ENCODE measurements at regions not wholly inside any gene's neighbourhood (a gene's known extent, or its start where the extent isn't known, plus 50 kb on each side); places are given as distances from the start of the nearest gene placed in this dataset.
"Not testable (repeated sequence)": the region's sequence is repeated elsewhere in the genome, so short reads cannot be mapped to it uniquely, and the experiment has no call there.

DNA sequence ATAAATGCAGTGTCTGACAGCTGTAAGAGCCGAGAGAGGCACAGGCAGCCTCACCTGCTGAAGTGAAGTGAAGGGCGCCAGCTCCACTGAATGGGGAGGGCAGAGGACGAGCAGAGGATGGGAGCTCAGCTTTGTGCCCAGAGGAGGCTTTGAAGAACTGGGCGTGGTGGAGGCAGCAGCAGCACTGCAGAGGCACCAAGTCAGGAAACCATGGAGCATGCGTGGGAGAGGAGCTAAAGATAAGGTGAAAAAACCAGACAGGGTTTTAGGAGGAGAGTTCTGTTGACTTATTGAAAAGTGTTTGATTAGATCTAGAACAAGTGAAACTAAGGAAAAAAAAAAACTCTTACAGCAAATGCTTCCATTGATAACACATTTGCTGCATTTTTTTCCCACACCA lies 216.4 kb downstream of the CXCL12 start:
- no peak for DNase-seq

GRCh38 chr10:44167752-44168151 lies 217.1 kb downstream of the CXCL12 start:
- DNase-seq, result no peak

DNA sequence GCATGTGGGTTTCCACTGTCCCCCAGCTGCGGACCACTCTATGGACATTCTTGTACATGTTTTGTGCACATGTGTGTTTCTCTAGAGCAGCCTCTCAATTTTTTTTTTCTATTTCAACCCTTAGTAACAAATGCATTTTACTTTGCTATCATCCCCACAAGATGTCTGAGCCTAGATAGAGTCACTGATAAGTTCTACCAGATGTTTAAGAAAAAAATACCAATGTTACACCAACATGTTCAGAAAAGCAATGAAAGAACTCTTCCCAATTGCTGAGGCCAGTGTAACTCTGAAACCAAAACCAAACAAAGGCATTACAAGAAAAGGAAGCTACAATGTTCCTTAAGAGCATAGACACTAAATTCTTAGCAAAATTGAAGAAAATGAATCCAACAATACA lies 218.5 kb downstream of the CXCL12 start:
- DNase-seq, result no peak

DNA sequence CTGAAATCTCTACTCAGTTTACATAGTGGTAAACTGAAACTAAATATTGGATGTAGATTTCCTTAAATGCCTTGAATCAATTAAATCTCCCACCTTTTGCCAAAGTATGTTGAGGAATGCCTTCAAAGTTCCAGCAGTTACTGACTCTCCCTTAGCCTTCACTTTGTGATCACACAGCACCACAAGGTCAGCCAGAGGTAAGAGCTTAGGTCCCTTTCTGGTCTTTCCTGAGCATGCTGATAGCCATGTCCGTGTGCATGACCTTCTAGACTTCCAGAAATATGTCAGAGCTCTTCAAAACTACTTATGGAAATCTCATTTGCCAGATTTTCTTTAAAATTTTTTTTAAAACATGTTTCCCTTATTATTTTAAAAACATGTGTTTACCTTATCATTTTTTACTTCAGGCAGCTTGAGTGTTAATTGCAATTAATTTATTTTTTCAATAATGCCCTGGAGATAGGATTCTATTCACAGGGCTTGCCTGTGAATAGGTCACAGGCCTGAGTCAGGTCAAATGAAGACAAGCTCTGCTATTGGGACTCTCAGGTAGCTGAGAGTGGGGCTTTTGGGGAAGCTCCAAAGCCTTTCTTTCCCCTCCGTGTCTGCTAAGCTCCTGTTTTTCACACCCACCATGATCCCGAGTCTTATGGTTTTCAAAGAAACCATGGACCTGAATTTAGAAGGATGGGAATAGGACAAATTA lies 220.5 kb downstream of the CXCL12 start:
- no peak for DNase-seq

DNA sequence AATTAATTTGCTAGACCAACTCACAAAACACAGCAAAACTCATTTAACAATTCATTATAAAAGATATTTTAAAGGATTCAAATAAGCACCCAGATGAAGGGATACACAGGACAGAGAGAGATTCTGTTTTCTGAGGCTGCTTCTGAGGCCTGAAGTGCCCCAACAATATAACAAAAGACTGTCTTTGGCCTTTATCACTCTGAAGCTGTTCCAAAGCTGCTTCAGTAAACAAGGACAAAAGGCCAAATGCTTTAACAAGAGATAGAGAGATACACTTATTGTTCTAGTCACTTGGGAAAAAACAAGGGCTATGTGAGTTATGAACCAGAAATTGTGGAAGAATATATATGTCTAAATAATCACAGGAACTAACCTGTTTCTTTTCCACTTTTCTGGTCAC lies 223.7 kb downstream of the CXCL12 start:
- DNase-seq, result no peak

DNA sequence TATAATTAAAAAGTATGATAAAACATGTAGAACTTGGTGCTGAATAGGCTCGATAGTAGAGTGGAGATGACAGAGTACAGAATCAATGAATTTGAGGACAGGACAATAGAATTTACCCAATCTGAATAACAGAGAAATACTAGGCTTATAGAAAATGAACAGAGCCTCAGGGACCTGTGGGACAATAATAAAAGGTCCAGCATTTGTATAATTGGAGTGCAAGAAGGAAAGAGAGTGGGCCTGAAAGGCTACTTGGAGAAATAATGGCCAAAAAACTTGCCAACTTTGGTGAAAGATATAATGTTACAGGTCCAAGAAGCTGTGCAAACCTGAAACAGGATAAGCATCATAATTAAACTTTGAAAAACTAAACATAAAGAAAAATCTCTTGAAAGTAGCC lies 227.3 kb downstream of the CXCL12 start:
- no peak for DNase-seq

DNA sequence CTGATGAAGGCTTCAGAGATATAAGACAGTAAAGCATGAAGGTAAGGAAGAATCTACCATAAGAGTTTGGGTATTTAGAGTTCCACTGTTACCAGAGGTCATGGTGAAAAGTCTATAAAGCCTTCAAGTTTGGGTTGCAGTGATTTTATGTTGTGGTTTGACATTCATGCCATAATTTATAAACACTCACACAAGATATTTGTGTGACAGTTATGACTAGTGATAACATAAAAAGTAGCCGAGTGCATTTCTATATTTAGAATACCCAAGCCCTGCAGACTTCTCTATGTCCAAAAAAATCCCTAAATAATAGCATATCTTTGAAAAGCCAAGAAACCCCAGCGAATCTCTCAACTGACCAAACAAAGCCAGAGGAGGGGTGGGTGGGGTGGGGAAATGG lies 229.9 kb downstream of the CXCL12 start:
- no peak for DNase-seq

DNA sequence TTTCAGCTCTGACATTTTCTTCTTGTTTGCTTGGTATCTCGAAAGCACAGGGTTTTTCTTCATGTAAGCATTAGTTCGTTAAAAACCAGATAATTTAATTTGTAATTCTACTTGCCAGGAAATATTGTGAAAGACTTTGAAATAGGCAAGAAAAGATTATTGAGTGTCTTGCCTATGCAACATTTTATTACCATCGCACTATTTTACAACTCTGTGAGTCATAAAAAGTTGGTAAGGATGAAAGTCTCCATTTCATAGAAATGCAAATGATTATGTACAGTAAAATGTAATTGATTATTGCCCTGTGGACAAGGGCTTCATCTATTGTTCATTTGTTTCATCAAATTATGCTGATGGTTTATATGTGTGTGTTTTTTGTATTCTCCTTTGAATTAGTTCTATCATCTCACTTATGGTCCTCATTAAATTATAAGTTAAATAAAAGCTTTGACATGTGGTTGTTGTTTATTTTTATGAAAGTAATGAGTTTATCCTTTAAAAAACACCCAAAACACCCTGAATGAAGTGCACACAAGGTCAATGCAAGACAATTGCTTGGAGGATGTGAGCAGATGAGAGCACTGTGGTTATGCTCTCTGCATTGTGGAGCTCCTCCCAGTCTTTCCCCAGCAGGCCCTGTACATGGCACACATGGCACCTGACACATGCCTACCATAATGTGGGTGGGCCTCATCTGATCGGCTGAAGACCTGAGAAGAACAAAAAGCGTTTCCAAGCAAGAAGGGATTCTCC lies 230.8 kb downstream of the CXCL12 start:
- DNase-seq, result no peak

DNA sequence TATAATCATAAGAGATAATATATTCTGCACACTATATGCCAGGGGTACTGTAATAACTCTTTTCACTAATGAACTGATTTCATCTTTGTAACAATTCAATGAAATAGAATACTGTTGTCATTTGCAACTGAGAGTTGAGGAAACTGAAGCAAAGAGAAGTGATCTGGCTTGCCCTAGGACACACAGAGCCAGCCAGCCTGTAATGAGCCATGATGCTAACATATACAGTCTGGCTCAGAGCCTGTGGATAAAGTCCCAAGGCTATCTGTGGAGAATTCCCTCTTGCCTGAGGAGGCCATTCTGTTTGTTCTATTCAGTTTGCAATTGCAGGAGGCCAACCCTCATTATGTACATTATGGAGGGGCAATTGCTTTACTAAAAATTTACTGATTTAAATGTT lies 241.3 kb downstream of the CXCL12 start:
- no peak for DNase-seq

GRCh38 chr10:44132361-44133289 lies 252.3 kb downstream of the CXCL12 start:
- DNase-seq, result no peak

- no peak for DNase-seq
Observed at GRCh38 chr10:44126291-44126717, 258.6 kb downstream of the CXCL12 start.

GRCh38 chr10:44125879-44126278 lies 259.0 kb downstream of the CXCL12 start:
- DNase-seq, result no peak

- no peak for DNase-seq
Observed at GRCh38 chr10:44118500-44118899, 266.4 kb downstream of the CXCL12 start.

DNA sequence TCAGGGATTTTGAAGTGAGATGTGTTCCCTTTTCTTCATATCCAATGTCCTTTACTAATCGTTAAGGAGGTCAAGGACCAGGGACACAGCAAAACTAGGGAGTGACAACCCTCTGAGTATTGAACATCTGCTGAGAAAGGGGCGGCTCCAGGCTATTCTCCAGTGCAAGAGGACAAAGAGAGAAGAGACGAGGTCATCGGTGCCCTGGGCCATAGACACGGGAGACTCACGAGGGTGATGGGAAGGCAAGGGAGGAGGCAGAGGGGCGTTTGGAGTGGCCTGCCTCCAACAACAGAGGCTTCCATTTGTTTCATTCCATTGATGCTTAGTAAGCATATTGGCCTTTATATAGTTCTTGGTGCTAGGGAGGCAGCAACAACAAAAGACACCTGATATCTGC lies 268.4 kb downstream of the CXCL12 start:
- DNase-seq, result no peak

DNA sequence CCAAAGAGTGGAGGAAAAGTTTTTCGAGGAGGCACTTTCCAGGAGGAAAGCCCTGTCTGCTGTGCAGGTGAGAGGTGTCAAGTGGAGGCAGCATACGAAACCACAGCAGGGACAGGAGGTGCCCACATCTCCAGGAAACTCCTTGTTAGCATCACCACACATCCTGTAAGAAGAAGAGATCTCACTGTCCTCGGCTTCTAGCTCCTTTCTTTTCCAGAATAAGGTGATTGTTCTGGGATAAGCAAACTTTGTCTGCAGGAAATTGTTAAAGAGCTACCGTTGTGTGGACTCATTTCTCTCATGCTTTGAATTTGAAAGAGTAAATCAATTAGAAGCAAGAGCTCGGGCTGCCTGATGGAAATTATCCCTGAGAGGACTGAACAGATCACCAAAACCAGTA lies 269.4 kb downstream of the CXCL12 start:
- no peak for DNase-seq

DNA sequence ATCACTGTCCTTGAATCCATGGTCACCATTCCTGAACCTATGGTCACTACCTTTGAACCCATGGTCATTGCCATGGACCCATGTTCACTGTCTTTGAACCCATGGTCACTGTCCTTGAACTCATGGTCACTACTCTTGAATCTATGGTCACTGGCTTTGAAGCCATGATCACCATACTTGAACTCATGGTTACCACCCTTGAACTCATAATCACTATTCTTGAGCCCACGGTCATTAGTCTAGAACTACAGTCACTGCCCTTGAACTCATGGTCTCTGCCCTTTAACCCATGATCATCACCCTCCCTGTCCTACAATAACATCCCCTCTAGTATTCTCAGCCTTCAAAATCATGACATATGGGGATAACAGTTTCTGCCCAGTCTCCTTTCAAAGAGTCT lies 270.5 kb downstream of the CXCL12 start:
- DNase-seq, result no peak

- not testable (repeated sequence) for DNase-seq
Observed at GRCh38 chr10:44112280-44112679, 272.6 kb downstream of the CXCL12 start.

GRCh38 chr10:44105696-44106095 lies 279.2 kb downstream of the CXCL12 start:
- DNase-seq, result no peak

DNA sequence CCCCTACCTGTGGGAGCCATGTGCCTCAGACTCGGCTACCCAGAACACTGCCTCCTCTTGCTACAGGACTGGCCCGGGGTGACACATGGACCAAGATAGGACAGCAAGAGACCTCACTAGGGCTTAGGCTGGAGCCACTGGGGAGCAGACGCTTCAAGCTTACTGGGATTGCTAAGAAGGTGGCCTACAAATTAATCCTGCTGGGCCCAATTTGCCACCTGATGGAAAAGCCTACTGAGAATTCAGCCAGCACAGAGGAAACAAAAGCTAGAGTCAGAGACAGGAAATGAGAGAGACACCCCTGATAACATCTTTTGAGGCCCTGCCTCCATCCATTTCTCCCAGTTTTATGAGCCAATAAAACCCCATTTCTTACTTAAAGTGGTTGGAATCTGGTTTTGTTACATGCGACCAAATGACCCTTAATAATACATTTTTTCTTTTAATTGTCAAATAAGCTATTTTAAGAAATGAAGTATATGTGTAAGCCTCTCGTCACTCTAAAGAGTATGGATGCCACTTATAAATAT lies 282.1 kb downstream of the CXCL12 start:
- DNase-seq, result no peak

- no peak for DNase-seq
Observed at GRCh38 chr10:44101082-44101481, 283.8 kb downstream of the CXCL12 start.

GRCh38 chr10:44099511-44099910 lies 285.4 kb downstream of the CXCL12 start:
- DNase-seq, result no peak

GRCh38 chr10:44096217-44096616 lies 288.7 kb downstream of the CXCL12 start:
- DNase-seq, result not testable (repeated sequence)

- no peak for DNase-seq
Observed at GRCh38 chr10:44089671-44090070, 295.2 kb downstream of the CXCL12 start.

Measured in NCI-H526 treated with DMSO at 0.1 percent for 48 hours (cell line).